Heart right ventricle (tissue), 16 donors: ENCODE measurements at regions not wholly inside any gene's neighbourhood (a gene's known extent, or its start where the extent isn't known, plus 50 kb on each side); places are given as distances from the start of the nearest gene placed in this dataset.

Experiments used
- ATAC-seq, 8 donors: fragments of 200-7000 bp; cut with Tn5 transposase; one replicate each; pipeline ENCODE4 v1.9.1; 2020; ENCODE audit warnings: mild to moderate bottlenecking in 8 of 8, moderate library complexity in 8 of 8, moderate number of reproducible peaks in 1 of 8
- DNase-seq, 2 donors: peaks; one replicate each; pipeline ENCODE4 v3.0.0-alpha.2; 2020
- H3K27ac ChIP-seq, 10 donors: fragments of 200-600 bp; sonication (generic) in 2 of 10; one replicate each; pipeline versions ENCODE4 v1.5.0 to v1.8.0; 2020 to 2022; ENCODE audit warnings: mild to moderate bottlenecking in 3 of 10
- H3K27me3 ChIP-seq, 7 donors: fragments of 200-600 bp; one replicate each; pipeline ENCODE4 v1.8.0; 2021 to 2022; ENCODE audit warnings: mild to moderate bottlenecking in 2 of 7
- H3K36me3 ChIP-seq, 9 donors: fragments of 200-600 bp; sonication (generic) in 1 of 9; one replicate each; pipeline versions ENCODE4 v1.5.0 to v1.8.0; 2020 to 2022; ENCODE audit warnings: mild to moderate bottlenecking in 2 of 9
- H3K4me1 ChIP-seq, 9 donors: fragments of 200-600 bp; sonication (generic) in 1 of 9; one replicate each; pipeline versions ENCODE4 v1.5.0 to v1.8.0; 2020 to 2022; ENCODE audit warnings: mild to moderate bottlenecking in 4 of 9
- H3K4me3 ChIP-seq, 10 donors: fragments of 200-600 bp; sonication (generic) in 2 of 10; one replicate each; pipeline versions ENCODE4 v1.5.0 to v1.8.0; 2020 to 2022; ENCODE audit warnings: mild to moderate bottlenecking in 7 of 10, moderate library complexity in 2 of 10
- H3K9me3 ChIP-seq, 11 donors: fragments of 200-600 bp in 10 of 11; sonication (generic) in 2 of 11; one replicate each; pipeline versions ENCODE4 v1.5.0 to v1.8.0; 2013 to 2022; ENCODE audit warnings: mild to moderate bottlenecking in 2 of 11, control low read depth in 1 of 11, moderate library complexity in 1 of 11
- CTCF ChIP-seq, 9 donors: fragments of 200-600 bp; sonication (generic) in 2 of 9; IDR thresholded peaks; one replicate each; pipeline versions ENCODE4 v1.5.0 to v1.8.0; 2021 to 2022; ENCODE audit warnings: antibody characterized with exemption in 9 of 9, mild to moderate bottlenecking in 5 of 9, moderate library complexity in 1 of 9
- WGBS, 2 donors: extraction: QIAGEN DNeasy Blood & Tissue Kit; methylation state at CpG; one replicate each; pipeline ENCODE4 v1.1.7; 2013; ENCODE audit warnings: inconsistent platforms in 1 of 2; 5-methylcytosine and 5-hydroxymethylcytosine counted together
- intact Hi-C, 10 donors: fragments of 100-400 bp; cut with DNase I; formaldehyde crosslinking; loops; one replicate each; pipeline versions ENCODE4 v1.11.1 to v1.14.2; 2022
- donor health status: Arrhythmogenic right ventricular cardiomyopathy.
- donor health status: ischemic (EF 13 %, LVEDD 7.1; RV severe dilation, severe dysfunction).
- donor health status: healthy with polysubstance abuse.
- donor health status: DM: no; HTN: yes; CAD: no.
- donor health status: DM: no; HTN: no; CAD: no.
- donor health status: ischemic (EF 25% LVEDD 6.9; RV normal size, moderate dysfunction).
- donor health status: ischemic (EF 25% LVEDD 5.7; RV mildly dilated, moderate dysfunction).
- donor health status: healthy.
- donor health status: DM: yes; HTN: yes; CAD: no.
- donor health status: Ischemic cardiomyopathy.
- donor health status: ischemic (EF 35%, LVEDD 5.7; RV mildly dilated, moderate dysfunction).
- donor health status: nonischemic (EF 11% LVEDD 7.7; RV severe dilation, severe dysfunction).
- donor health status: DM: yes; HTN: yes; CAD: no.
- donor health status: PGD.
- donor health status: ischemic (EF 29% LVEDD 5.4; RV normal size, mild dysfunction).
- donor health status: nonischemic (EF 23%, LVEDD 6.1; RV moderate dilation, normal function).

GRCh38 chr14:76947078-76947837 is 81.2 kb downstream of the IRF2BPL start:
- no peaks in the 10 kb centered on the region for H3K27me3 ChIP-seq
- H3K27ac ChIP-seq = peak overlapping the region; percentile 1 to 90 (median 83)
- TF ChIP-seq CTCF (IDR thresholded peaks at IDR 0.05) = peak; percentile 25 to 79 (median 63)
- H3K4me1 ChIP-seq = peaks cover 21 to 56% (median 45%) of the 10 kb centered on the region in 9 donors
- 3% methylated on average over 27 to 28 of the region's 28 CpGs for WGBS, 2 donors
- no peaks in the 10 kb centered on the region for H3K9me3 ChIP-seq
- peak; percentile 90 to 93 for DNase-seq
- peak; percentile 89 to 94 (median 93) for ATAC-seq
- intact Hi-C loops = loop anchor here in 3 of 10 donors (5.0 to 10.0 kb wide), 3 partner anchors 75 to 108 kb away; no protein-coding TSS in a partner anchor
- peak overlapping the region in 5 of 10 donors; percentile 5 to 38 (median 15) for H3K4me3 ChIP-seq
- H3K36me3 ChIP-seq = no peaks in the 10 kb centered on the region

GRCh38 chr14:76946753-76947077 is 81.8 kb downstream of the IRF2BPL start:
- Histone ChIP-seq H3K27me3 (no peaks in the 10 kb centered on the region), H3K4me1 (peaks cover 21 to 53% (median 45%) of the 10 kb centered on the region in 9 donors), H3K9me3 (no peaks in the 10 kb centered on the region), H3K36me3 (no peaks in the 10 kb centered on the region), H3K27ac (peak overlapping the region; percentile 1 to 90 (median 83)), H3K4me3 (peak overlapping the region in 4 of 10 donors; percentile 15 to 38 (median 21))
- no peak for DNase-seq
- intact Hi-C loops = loop anchor here in 3 of 10 donors (5.0 to 10.0 kb wide), 3 partner anchors 76 to 108 kb away; no protein-coding TSS in a partner anchor
- no peak for TF ChIP-seq CTCF (IDR thresholded peaks at IDR 0.05)
- ATAC-seq = peak in 5 of 8 donors; percentile 1 to 42 (median 1)
- WGBS, 2 donors = 67 to 69% methylated on average over 6 of the region's 6 CpGs

- DNase-seq = no peak
- H3K27me3 ChIP-seq = no peaks in the 10 kb centered on the region
- no peak overlapping the region for H3K27ac ChIP-seq
- peaks cover 13 to 42% (median 31%) of the 10 kb centered on the region in 9 donors for H3K4me1 ChIP-seq
- WGBS, 2 donors = 88 to 94% methylated on average over 4 of the region's 4 CpGs
- ATAC-seq = no peak
- no peaks in the 10 kb centered on the region for H3K36me3 ChIP-seq
- intact Hi-C loops = loop anchor here in 1 of 10 donors (10.0 kb wide), 1 partner anchor 112 kb away; no protein-coding TSS in a partner anchor
- no peak overlapping the region for H3K4me3 ChIP-seq
- no peak for TF ChIP-seq CTCF (IDR thresholded peaks at IDR 0.05)
- H3K9me3 ChIP-seq = no peaks in the 10 kb centered on the region
Measured at GRCh38 chr14:76943072-76943471, 85.4 kb downstream of the IRF2BPL start.

- H3K4me3 ChIP-seq = no peak overlapping the region
- TF ChIP-seq CTCF (IDR thresholded peaks at IDR 0.05) = no peak
- H3K4me1 ChIP-seq = peaks cover 16 to 42% (median 31%) of the 10 kb centered on the region in 9 donors
- H3K36me3 ChIP-seq = no peaks in the 10 kb centered on the region
- intact Hi-C loops = loop anchor here in 1 of 10 donors (10.0 kb wide), 1 partner anchor 113 kb away; no protein-coding TSS in a partner anchor
- no peaks in the 10 kb centered on the region for H3K27me3 ChIP-seq
- DNase-seq = no peak
- WGBS, 2 donors = 66 to 69% methylated on average over 12 of the region's 12 CpGs
- peak overlapping the region in 1 of 10 donors; percentile 18 for H3K27ac ChIP-seq
- no peak for ATAC-seq
- no peaks in the 10 kb centered on the region for H3K9me3 ChIP-seq
Measured at GRCh38 chr14:76941946-76942805, 86.3 kb downstream of the IRF2BPL start.
